ENCODE measurements at regions not wholly inside any gene's neighbourhood (a gene's known extent, or its start where the extent isn't known, plus 50 kb on each side); places are given as distances from the start of the nearest gene placed in this dataset.

- TF ChIP-seq CTCF (IDR thresholded peaks at IDR 0.05): no peak
- H3K4me1 ChIP-seq: no peaks in the 10 kb centered on the region
- no peak for ATAC-seq
- H3K27ac ChIP-seq: no peak overlapping the region
- no peaks in the 10 kb centered on the region for H3K36me3 ChIP-seq
- H3K9me3 ChIP-seq: no peaks in the 10 kb centered on the region
- intact Hi-C loops (cut with DNase I): no loop called here
- H3K27me3 ChIP-seq: peaks cover 30% of the 10 kb centered on the region
- no peak for DNase-seq
- no peak overlapping the region for H3K4me3 ChIP-seq
Observed at GRCh38 chr22:22139364-22139763, 105.2 kb upstream of the VPREB1 start.

- intact Hi-C loops (cut with DNase I): no loop called here
- no peaks in the 10 kb centered on the region for H3K4me1 ChIP-seq
- no peaks in the 10 kb centered on the region for H3K9me3 ChIP-seq
- no peak for TF ChIP-seq CTCF (IDR thresholded peaks at IDR 0.05)
- DNase-seq (no peak), ATAC-seq (no peak)
- H3K36me3 ChIP-seq: no peaks in the 10 kb centered on the region
- H3K27me3 ChIP-seq: peaks cover 34% of the 10 kb centered on the region
- no peak overlapping the region for H3K4me3 ChIP-seq
- H3K27ac ChIP-seq: no peak overlapping the region
Observed at GRCh38 chr22:22138915-22139314, 105.7 kb upstream of the VPREB1 start.

GRCh38 chr22:22137891-22138290, 106.7 kb upstream of the VPREB1 start:
- ATAC-seq (no peak), DNase-seq (no peak)
- H3K36me3 ChIP-seq: no peaks in the 10 kb centered on the region
- no peak overlapping the region for H3K27ac ChIP-seq
- no peaks in the 10 kb centered on the region for H3K4me1 ChIP-seq
- no peak for TF ChIP-seq CTCF (IDR thresholded peaks at IDR 0.05)
- H3K27me3 ChIP-seq: peaks cover 30% of the 10 kb centered on the region
- H3K4me3 ChIP-seq: no peak overlapping the region
- intact Hi-C loops (cut with DNase I): no loop called here
- no peaks in the 10 kb centered on the region for H3K9me3 ChIP-seq

GRCh38 chr22:22133910-22134309, 110.7 kb upstream of the VPREB1 start:
- no peak overlapping the region for H3K4me3 ChIP-seq
- no peaks in the 10 kb centered on the region for H3K9me3 ChIP-seq
- H3K27ac ChIP-seq: no peak overlapping the region
- TF ChIP-seq CTCF (IDR thresholded peaks at IDR 0.05): no peak
- DNase-seq (no peak), ATAC-seq (no peak)
- intact Hi-C loops (cut with DNase I): no loop called here
- no peaks in the 10 kb centered on the region for H3K36me3 ChIP-seq
- H3K4me1 ChIP-seq: no peaks in the 10 kb centered on the region
- H3K27me3 ChIP-seq: peaks cover 19% of the 10 kb centered on the region

- Histone ChIP-seq H3K9me3 (no peaks in the 10 kb centered on the region), H3K27ac (no peak overlapping the region), H3K27me3 (peaks cover 13% of the 10 kb centered on the region), H3K4me1 (no peaks in the 10 kb centered on the region), H3K4me3 (no peak overlapping the region), H3K36me3 (no peaks in the 10 kb centered on the region)
- ATAC-seq: no peak
- no peak for DNase-seq
- intact Hi-C loops (cut with DNase I): no loop called here
- TF ChIP-seq CTCF (IDR thresholded peaks at IDR 0.05): no peak
Observed at GRCh38 chr22:22130953-22131608, 113.5 kb upstream of the VPREB1 start.

GRCh38 chr22:22129387-22129786, 115.2 kb upstream of the VPREB1 start:
- Histone ChIP-seq H3K4me3 (no peak overlapping the region), H3K36me3 (no peaks in the 10 kb centered on the region), H3K4me1 (no peaks in the 10 kb centered on the region), H3K9me3 (no peaks in the 10 kb centered on the region), H3K27me3 (peaks cover 11% of the 10 kb centered on the region), H3K27ac (no peak overlapping the region)
- DNase-seq (no peak), ATAC-seq (no peak)
- TF ChIP-seq CTCF (IDR thresholded peaks at IDR 0.05): no peak
- intact Hi-C loops (cut with DNase I): no loop called here

Data from upper lobe of right lung (tissue), 1 donor.